CD4-positive, alpha-beta T cell treated with Interferon gamma for 1 hour (primary cell): ENCODE measurements at regions not wholly inside any gene's neighbourhood (a gene's known extent, or its start where the extent isn't known, plus 50 kb on each side); places are given as distances from the start of the nearest gene placed in this dataset.

Experiments
- DNase-seq: peaks from one replicate; pipeline ENCODE4 v3.0.0-alpha.2; 2020

GRCh38 chr5:4873652-4874051 is 266.5 kb upstream of the ADAMTS16 start:
- no peak for DNase-seq

DNA sequence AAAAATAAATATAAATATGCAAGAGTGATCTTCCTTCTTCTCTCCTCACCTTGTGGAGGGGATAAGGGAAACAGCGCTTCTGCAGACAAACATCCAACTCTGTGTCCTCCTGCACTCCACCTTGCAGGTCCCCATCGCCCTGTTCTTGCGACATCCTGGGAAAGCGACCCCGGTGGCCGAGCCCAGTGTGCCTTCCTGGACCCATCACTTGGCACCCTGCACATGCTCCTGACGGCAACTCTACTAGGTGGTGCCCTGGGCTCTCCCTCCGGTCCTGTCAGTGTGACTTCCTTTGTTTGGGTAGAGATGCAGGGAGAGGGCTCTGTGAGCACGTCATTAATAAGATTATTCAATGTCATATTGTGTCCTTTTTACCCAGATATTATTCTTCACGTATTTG is 266.0 kb upstream of the ADAMTS16 start:
- DNase-seq: no peak

DNA sequence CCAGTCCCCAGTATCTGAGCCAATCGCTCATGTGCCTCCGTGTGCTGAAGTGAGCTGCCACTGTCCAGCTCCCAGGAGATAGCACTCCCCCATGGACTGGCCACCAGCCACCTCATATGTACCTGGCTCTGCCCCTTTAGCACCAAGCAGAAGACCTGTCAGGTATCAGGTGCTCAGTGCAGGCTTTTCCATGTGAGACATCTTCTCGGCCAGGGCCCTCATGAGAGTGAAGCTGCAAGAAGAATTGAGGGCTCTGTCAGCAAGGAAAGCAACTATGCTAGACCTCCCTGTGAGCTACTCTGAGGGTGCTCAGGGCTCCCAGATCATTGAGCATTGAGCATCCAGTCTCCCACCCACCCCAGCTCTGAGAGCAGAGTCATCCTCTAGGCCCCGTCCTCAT is 264.2 kb upstream of the ADAMTS16 start:
- DNase-seq: no peak

- DNase-seq: no peak
Measured at GRCh38 chr5:4876804-4877203, 263.3 kb upstream of the ADAMTS16 start.

GRCh38 chr5:4877579-4877978 is 262.6 kb upstream of the ADAMTS16 start:
- DNase-seq: no peak

GRCh38 chr5:4879075-4879474 is 261.1 kb upstream of the ADAMTS16 start:
- DNase-seq: no peak

GRCh38 chr5:4879693-4880303 is 260.3 kb upstream of the ADAMTS16 start:
- DNase-seq: peak; percentile 13

- no peak for DNase-seq
Measured at GRCh38 chr5:4880304-4880741, 259.8 kb upstream of the ADAMTS16 start.

- DNase-seq: no peak
Measured at GRCh38 chr5:4881366-4882002, 258.6 kb upstream of the ADAMTS16 start.

DNA sequence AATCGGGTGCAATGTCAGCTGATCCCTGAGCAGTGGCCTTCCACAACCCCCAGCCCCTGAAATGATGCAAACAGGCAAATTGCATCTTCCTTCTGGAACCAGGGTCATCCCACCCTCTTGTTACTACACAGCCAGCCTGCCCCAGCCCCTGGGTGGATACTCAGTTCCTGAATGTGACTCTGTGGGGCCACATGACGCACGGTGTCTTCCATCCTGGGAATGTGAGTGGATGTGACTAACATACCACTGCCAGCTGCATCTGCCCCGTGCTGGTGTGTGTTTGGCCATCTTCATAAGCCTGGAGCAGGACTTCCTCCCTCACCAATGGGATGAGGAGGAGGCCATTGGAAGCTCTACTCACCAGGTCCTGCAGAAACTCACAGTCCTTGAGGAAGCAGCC is 257.9 kb upstream of the ADAMTS16 start:
- DNase-seq: no peak

- no peak for DNase-seq
Measured at GRCh38 chr5:4883360-4883759, 256.8 kb upstream of the ADAMTS16 start.

DNA sequence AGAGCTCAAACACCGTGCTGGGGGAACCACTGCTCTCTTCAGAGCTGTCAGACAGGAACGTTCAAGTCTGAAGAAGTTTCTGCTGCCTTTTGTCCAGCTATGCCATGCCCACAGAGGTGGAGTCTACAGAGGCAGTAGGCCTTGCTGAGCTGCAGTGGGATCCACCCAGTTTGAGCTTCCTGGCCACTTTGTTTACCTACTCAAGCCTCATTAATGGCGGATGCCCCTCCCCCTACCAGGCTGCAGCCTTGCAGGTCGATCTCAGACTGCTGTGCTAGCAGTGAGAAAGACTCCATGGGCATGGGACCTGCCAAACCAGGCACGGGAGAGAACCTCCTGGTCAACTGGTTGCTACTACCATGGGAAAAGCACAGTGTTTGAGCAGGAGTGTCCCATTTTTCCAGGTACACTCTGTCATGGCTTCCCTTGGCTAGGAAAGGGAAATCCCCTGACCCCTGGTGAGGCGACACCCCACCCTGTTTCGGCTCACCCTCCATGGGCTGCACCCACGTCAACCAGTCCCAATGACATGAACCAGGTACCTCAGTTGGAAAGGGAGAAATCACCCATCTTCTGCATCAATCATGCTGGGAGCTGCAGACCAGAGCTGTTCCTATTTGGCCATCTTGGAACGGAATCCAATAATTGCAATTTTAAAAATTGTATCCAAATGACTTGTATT is 246.9 kb upstream of the ADAMTS16 start:
- DNase-seq: no peak

- DNase-seq: no peak
Measured at GRCh38 chr5:4896328-4896727, 243.8 kb upstream of the ADAMTS16 start.

- no peak for DNase-seq
Measured at GRCh38 chr5:4901305-4901811, 238.8 kb upstream of the ADAMTS16 start.

GRCh38 chr5:4901924-4902323 is 238.2 kb upstream of the ADAMTS16 start:
- DNase-seq: no peak

DNA sequence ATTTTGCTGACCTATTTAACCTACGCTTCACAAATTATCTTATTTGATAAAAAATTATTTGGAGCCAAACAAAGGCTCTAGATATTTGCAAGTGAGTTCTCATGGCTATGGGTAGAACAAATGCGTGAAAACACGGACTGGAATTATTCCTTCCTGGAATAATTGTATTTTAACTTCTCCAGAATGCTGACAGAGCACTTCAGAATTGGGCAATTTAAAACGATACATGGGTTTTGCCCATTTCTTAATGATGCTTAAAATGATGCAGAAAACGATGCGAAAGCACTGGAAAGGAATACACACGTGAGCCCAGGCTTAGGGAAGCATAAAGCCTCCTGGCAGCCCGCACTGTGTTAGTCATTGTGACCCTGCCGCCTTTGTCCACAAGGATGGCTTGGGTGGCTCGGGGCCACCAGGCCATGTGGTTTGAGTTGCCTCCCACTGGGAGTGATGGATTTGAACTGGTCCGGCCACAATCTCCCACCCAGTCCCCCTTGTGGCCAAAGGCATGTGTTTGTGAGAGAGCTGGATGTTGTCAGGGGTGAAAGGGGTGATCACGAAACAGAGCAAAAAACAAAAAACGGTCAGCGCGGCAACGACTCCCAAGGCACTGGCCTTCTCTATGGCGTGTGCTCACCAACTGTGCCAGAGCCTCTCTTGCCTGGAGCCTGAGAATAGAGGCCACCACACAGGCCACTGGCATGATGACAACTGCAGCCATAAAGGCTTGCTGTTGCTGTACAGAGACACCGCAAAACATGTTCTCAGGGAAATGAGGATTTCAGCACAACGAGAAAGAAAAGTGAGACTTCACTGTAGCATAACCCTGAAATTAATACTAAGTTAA is 234.2 kb upstream of the ADAMTS16 start:
- no peak for DNase-seq

DNA sequence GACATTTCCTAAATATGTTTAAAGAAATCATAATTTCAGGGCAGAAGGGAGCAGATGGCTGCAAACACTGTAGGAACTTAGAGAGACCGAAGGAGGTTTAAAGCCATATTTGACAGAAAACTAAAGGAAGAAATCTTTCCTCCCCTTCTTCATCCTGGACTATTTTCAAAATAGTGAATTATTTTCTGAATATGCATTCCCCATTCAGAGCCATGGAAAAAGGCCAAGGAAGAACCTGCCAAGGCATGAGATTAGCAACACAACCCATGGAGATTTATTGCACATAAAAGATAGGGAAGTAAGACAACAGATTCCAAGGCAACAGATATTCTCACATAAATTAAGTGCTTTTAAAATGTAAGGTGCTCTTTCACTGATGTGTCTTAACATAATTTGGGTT is 233.3 kb upstream of the ADAMTS16 start:
- no peak for DNase-seq

GRCh38 chr5:4907571-4907970 is 232.6 kb upstream of the ADAMTS16 start:
- no peak for DNase-seq

DNA sequence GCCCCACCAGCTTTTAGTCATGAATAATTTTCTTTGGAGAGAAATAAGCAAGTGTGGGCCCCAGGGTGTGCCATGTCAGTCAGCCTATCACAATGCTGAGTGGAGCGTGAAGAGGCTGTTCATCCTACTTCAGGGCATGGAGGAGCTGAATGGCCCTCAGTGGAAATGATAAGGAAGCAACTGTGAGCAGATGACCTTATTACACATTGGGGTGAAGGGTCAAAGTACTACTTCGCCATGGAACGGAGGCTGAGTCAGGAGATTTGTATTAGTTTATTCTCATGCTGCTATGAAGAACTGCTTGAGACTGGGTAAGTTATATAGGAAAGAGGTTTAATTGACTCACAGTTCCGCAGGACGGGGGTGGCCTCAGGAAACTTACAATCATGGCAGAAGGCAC is 231.0 kb upstream of the ADAMTS16 start:
- no peak for DNase-seq

DNA sequence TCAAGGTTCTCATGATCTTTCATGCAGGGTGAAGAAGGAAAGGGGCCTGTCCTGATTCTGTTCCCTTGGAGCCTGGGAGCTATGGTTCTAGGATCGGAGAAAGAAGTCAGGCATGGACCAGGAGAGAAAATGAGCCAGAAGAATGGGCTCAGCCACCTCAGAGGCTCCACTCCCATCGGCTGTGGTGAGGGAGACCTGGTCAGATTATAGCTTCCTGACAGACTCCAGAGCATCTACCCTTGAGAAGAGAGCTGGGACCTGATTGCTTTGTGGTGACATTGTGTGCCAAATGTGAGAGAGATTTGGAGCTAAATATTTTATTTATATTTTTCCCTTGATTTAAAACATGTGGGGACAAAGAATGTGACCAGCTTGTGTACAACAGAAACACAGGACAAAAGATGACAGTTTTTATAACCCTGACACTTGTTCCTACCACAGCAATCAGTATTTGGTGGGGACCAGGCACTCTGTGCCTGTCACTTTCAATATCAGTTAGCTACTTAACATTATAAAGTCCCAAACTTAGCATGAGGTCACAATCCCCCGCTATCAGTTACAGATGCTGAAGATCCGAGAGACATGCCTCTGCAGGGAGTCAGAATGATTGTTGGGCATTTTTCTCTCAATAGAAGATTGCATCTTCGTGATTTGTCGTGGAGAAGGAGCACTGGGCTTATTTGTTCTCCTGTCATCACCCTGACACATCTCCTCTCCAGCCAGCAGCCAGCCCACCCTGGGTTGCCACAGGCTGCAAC is 228.3 kb upstream of the ADAMTS16 start:
- DNase-seq: no peak

GRCh38 chr5:4921929-4922328 is 218.2 kb upstream of the ADAMTS16 start:
- no peak for DNase-seq

- DNase-seq: no peak
Measured at GRCh38 chr5:4924577-4924976, 215.6 kb upstream of the ADAMTS16 start.

DNA sequence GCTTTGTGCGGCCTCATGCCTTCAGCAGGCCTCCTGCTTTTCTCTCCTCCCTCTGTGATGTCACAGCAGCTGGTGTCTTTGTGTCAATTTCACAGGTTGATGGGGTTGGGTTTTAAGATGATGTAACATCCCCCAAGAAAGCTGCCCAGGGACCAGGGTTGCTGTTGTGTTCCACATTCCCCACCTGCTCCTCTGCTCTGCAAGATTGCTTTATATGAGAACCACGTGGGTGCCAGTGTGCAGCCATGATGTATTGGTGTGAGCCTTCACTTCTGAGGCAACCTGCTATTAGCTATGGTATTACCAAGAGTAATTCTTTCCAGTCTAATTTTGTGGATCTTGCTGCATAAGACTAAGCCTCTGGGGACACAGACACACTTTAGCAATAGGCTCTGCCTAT is 213.0 kb upstream of the ADAMTS16 start:
- DNase-seq: no peak
